Cardiac muscle cell (in vitro differentiated cells and primary cell): ENCODE measurements at regions not wholly inside any gene's neighbourhood (a gene's known extent, or its start where the extent isn't known, plus 50 kb on each side); places are given as distances from the start of the nearest gene placed in this dataset.

Source experiments
- DNase-seq, 2 donors: peaks; one replicate each; pipeline versions ENCODE4 v3.0.0 to v3.0.0-alpha.2; 2010 to 2017; ENCODE audit warnings: low read depth in 1 of 2, low spot score in 1 of 2
- H3K27ac ChIP-seq: fragments of 200-600 bp; sonication (generic); 2 replicates; pipeline ENCODE4 v1.5.1; 2016
- H3K27me3 ChIP-seq: fragments of 200-600 bp; sonication (generic); 2 replicates; pipeline ENCODE4 v1.6.0; 2016; ENCODE audit warnings: control low read depth
- H3K36me3 ChIP-seq: fragments of 200-600 bp; sonication (generic); 2 replicates; pipeline ENCODE4 v1.5.1; 2016; ENCODE audit warnings: control low read depth
- H3K4me1 ChIP-seq: fragments of 200-600 bp; sonication (generic); 2 replicates; pipeline ENCODE4 v1.8.1; 2017; ENCODE audit warnings: low read depth, mild to moderate bottlenecking, mixed run types
- H3K4me3 ChIP-seq: fragments of 200-600 bp; sonication (generic); 2 replicates; pipeline ENCODE4 v1.5.1; 2016; ENCODE audit warnings: mild to moderate bottlenecking
- H3K9me3 ChIP-seq: fragments of 200-600 bp; sonication (generic); 2 replicates; pipeline ENCODE4 v1.5.1; 2017; ENCODE audit warnings: low read depth, mild to moderate bottlenecking, control low read depth
- CTCF ChIP-seq: IDR thresholded peaks from 2 replicates; pipeline ENCODE4 v1.5.1; 2012; ENCODE audit warnings: low read depth, mild to moderate bottlenecking, low read length

DNA sequence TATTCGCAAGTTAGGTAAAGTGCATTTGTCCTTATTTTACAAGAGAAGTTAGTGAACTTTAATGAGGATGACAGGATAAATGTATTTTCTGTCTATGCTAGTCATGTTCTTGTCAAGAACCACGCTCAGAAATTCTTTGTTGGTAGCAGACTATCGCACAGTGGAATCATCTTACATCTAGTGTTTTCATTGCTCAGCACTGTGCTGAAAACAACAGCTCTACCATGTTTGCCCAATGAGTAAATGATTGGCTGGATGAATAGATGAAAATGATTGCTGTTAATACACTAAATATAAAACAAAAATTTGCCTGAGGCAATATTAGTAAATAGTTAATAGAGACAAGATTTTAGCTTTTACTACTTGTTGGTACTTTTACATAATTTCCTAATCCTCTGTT, 265.3 kb upstream of the GOLIM4 start:
- no peaks in the 10 kb centered on the region for H3K36me3 ChIP-seq
- H3K27me3 ChIP-seq, result no peaks in the 10 kb centered on the region
- H3K4me1 ChIP-seq, result peaks cover 15% of the 10 kb centered on the region
- H3K9me3 ChIP-seq, result no peaks in the 10 kb centered on the region
- no peak for TF ChIP-seq CTCF
- no peak for DNase-seq
- H3K27ac ChIP-seq, result no peak overlapping the region
- H3K4me3 ChIP-seq, result no peak overlapping the region

DNA sequence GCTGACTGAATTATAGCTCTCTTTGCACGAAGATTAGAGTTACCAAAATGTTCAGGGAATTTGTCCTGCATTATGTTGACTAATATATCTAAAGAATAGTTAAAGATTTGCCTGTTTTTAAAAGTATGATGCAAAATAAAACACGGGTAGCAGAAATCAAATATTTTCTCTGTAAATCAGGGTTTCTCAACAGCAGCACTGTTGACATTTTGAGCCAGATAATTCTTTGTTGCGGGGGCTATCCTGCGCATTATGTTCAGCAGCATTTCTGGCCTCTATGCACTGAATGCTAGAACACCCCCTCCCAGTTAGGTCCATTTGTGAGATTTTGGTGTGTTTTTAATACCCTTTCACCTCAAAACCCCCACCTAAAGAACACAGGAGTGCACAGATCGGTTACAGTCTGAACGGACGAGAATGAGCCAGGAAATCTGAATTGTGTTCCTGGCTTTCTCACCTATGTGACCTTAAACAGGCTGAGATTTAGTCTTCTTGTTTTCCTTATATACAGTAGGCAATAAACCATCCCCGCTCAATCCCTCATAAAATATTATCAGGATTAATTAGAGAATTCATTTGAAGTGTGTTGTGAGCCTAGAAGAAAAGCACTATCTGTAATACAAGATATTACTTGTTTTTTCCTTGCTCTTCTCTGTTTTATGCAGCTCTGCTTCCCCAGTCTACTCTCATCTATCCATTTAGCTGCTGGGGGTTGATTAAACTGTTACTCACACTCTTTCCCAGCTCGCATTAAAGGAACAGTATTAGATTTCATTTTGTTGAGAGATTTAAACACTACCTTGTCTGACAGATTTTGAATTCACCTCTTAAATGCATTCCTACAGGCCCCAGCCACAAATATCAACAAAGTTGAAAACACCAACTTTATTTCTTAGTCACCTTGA, 247.5 kb upstream of the GOLIM4 start:
- Histone ChIP-seq H3K27ac (peak overlapping the region; percentile 53), H3K9me3 (no peaks in the 10 kb centered on the region), H3K27me3 (no peaks in the 10 kb centered on the region), H3K4me1 (peaks cover 65% of the 10 kb centered on the region), H3K4me3 (no peak overlapping the region), H3K36me3 (no peaks in the 10 kb centered on the region)
- DNase-seq, result no peak
- no peak for TF ChIP-seq CTCF

GRCh38 chr3:168341956-168342936, 246.5 kb upstream of the GOLIM4 start:
- Histone ChIP-seq H3K27ac (peak overlapping the region; percentile 84), H3K4me3 (no peak overlapping the region), H3K27me3 (no peaks in the 10 kb centered on the region), H3K4me1 (peaks cover 56% of the 10 kb centered on the region), H3K36me3 (no peaks in the 10 kb centered on the region), H3K9me3 (no peaks in the 10 kb centered on the region)
- peak in 1 of 2 donors; percentile 26 for DNase-seq
- no peak for TF ChIP-seq CTCF

DNA sequence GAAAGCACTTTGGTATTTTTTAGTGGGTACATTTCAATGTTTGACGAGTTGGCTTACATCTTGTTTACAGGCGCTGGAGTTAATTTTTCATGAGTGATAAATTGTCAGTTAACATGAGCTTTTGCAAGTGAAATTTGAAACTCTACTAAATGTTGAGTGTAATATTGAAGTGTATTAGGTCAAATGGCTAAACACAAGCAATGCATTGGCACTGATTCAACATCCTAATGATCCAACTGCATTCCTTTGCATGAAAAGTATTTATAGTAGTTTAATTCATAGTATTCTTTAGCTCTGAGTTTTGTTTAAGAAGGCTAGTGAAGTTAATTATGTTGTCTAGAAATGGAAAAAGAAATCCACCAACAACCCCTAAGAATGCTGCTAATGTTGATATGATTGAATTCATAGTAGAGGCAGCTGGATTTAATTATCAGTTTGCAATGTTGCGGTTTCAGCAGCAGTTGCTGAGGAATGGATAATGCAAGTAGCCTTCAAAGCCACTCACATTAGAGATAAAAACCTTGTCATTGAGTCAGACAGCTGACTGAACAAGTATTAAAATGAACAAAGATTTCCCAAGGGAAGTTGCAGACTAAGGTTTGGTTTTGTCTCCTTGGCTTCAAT, 245.6 kb upstream of the GOLIM4 start:
- H3K36me3 ChIP-seq, result no peaks in the 10 kb centered on the region
- no peaks in the 10 kb centered on the region for H3K27me3 ChIP-seq
- TF ChIP-seq CTCF, result no peak
- peaks cover 65% of the 10 kb centered on the region for H3K4me1 ChIP-seq
- peak; percentile 22 to 87 for DNase-seq
- peak overlapping the region; percentile 84 for H3K27ac ChIP-seq
- no peak overlapping the region for H3K4me3 ChIP-seq
- H3K9me3 ChIP-seq, result no peaks in the 10 kb centered on the region

DNA sequence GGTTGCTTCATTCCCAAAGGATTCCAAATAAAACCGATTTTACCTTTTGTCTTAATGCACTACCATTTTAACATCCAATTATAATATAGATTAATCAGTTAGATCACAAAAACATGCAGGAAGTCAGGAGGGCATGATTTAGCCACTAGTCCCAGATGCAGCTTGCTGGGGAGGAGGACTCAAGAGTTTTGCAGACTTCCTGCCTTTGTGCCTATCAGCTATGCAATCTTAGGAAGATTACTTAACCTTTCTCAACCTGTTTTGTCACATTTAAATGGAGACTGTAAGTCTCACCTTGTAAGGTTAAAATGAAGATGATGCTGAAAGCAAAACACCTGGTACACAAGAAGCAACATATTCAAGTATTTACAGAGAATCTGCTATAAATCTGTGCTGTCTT, 242.4 kb upstream of the GOLIM4 start:
- TF ChIP-seq CTCF, result no peak
- H3K9me3 ChIP-seq, result no peaks in the 10 kb centered on the region
- no peaks in the 10 kb centered on the region for H3K27me3 ChIP-seq
- no peak for DNase-seq
- no peak overlapping the region for H3K4me3 ChIP-seq
- H3K4me1 ChIP-seq, result peaks cover 65% of the 10 kb centered on the region
- no peak overlapping the region for H3K27ac ChIP-seq
- H3K36me3 ChIP-seq, result no peaks in the 10 kb centered on the region
